ENCODE measurements at regions not wholly inside any gene's neighbourhood (a gene's known extent, or its start where the extent isn't known, plus 50 kb on each side); places are given as distances from the start of the nearest gene placed in this dataset.

DNA sequence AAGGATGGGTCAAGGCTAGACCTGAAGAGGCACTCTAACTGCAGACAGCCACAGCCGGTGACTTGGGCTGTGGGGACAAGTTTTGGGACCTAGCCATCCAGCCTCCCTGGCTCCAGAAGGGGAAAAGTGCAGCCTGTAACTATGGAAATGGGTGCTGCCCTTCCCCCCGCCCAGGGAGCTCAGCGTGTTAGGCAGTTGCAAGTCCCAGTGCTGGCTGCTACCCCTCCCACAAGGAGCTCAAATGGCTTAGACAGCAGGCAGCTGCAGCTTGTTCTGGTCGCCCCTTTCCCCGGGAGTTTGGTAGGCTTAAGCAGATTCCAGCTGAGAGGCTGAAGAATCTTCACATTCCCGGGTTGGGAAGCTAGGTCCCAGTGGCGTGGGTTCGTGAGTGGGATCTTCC is 162.6 kb downstream of the FAM83B start:
- no peak overlapping the region for H2BK15ac ChIP-seq (ENCODE audit: low read depth, low read length)
- H3K9me3 Mint-ChIP-seq = peaks cover 1 to 3% of the 10 kb centered on the region in 2 experiments; a peak in 1 of 5 replicates
- 0 out of 2 replicates have a peak overlapping the region, but pooled peaks have one; percentile 31 for H3K14ac ChIP-seq (ENCODE audit: insufficient read depth, low read length)
- no peaks in the 10 kb centered on the region for H3K79me2 ChIP-seq (ENCODE audit: insufficient read depth, low read length)
- no peak overlapping the region for H3K23ac ChIP-seq (ENCODE audit: insufficient read length, low read depth, low read length)
- no peaks in the 10 kb centered on the region for H3K9me3 ChIP-seq (ENCODE audit: control insufficient read depth, low read depth, low read length)
- H3K27ac Mint-ChIP-seq = no peak overlapping the region
- no peak overlapping the region for H4K8ac ChIP-seq (replicated peaks; ENCODE audit: insufficient read length, low read depth, low read length)
- H2BK120ac ChIP-seq (ENCODE audit: low read depth, low read length, poor library complexity, severe bottlenecking) = no peak overlapping the region
- no peak overlapping the region for H2AFZ ChIP-seq (ENCODE audit: low read length)
- no peaks in the 10 kb centered on the region for H3K79me1 ChIP-seq (ENCODE audit: insufficient read depth, low read depth, low read length, poor library complexity, severe bottlenecking)
- TF ChIP-seq, protein P1, sequence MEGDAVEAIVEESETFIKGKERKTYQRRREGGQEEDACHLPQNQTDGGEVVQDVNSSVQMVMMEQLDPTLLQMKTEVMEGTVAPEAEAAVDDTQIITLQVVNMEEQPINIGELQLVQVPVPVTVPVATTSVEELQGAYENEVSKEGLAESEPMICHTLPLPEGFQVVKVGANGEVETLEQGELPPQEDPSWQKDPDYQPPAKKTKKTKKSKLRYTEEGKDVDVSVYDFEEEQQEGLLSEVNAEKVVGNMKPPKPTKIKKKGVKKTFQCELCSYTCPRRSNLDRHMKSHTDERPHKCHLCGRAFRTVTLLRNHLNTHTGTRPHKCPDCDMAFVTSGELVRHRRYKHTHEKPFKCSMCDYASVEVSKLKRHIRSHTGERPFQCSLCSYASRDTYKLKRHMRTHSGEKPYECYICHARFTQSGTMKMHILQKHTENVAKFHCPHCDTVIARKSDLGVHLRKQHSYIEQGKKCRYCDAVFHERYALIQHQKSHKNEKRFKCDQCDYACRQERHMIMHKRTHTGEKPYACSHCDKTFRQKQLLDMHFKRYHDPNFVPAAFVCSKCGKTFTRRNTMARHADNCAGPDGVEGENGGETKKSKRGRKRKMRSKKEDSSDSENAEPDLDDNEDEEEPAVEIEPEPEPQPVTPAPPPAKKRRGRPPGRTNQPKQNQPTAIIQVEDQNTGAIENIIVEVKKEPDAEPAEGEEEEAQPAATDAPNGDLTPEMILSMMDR (conservative IDR thresholded peaks at IDR 0.05) = no peak
- H2BK20ac ChIP-seq (ENCODE audit: low read depth, low read length, poor library complexity, severe bottlenecking) = no peak overlapping the region
- no peak overlapping the region for H2BK5ac ChIP-seq (ENCODE audit: insufficient read length, low read length)
- peak; percentile 56 for DNase-seq
- H3T11ph ChIP-seq (ENCODE audit: low read length) = no peak overlapping the region
- no CpG with 5 or more reads among the region's 8 CpGs for WGBS (ENCODE audit: extremely low coverage, insufficient read length, low lambda C conversion rate)
- H2AK5ac ChIP-seq (ENCODE audit: insufficient read length, low read length) = no peak overlapping the region
- no peaks in the 10 kb centered on the region for H3K36me3 Mint-ChIP-seq (ENCODE audit: insufficient read depth in 1 of 3, low read depth in 3 of 3)
- H3K27ac ChIP-seq (ENCODE audit: insufficient read length, low read depth, low read length) = no peak overlapping the region
- no peak overlapping the region for H3K4ac ChIP-seq (ENCODE audit: low read depth, low read length)
- H3K23me2 ChIP-seq (ENCODE audit: insufficient read length, low read depth, low read length, poor library complexity, severe bottlenecking) = no peaks in the 10 kb centered on the region
- H4K20me1 ChIP-seq (ENCODE audit: control insufficient read depth, insufficient read depth, insufficient read length) = no peaks in the 10 kb centered on the region
- no peaks in the 10 kb centered on the region for H3K27me3 ChIP-seq (ENCODE audit: insufficient read depth, low read length)
- no peaks in the 10 kb centered on the region for H3K27me3 Mint-ChIP-seq (ENCODE audit: low read depth)
- H3K4me1 Mint-ChIP-seq = peaks cover 3 to 4% of the 10 kb centered on the region in 2 experiments
- H3K18ac ChIP-seq (ENCODE audit: insufficient read length, low read depth, low read length) = no peak overlapping the region
- no peak overlapping the region for H3K4me3 Mint-ChIP-seq
- H3K4me1 ChIP-seq (ENCODE audit: insufficient read depth, low read length) = no peaks in the 10 kb centered on the region
- H3K4me2 ChIP-seq (ENCODE audit: insufficient read depth, insufficient read length, low read length) = no peak overlapping the region
- H2BK12ac ChIP-seq (ENCODE audit: insufficient read length, low read depth, low read length) = no peak overlapping the region
- H4K5ac ChIP-seq (ENCODE audit: insufficient read length, low read depth, low read length) = no peak overlapping the region
- no peak overlapping the region for H4K91ac ChIP-seq (ENCODE audit: insufficient read length, low read depth, low read length)
- no peak overlapping the region for H3K9ac ChIP-seq (ENCODE audit: extremely low read depth, insufficient read length, low read length)
- no peak overlapping the region for H3K56ac ChIP-seq (ENCODE audit: insufficient read length, low read depth, low read length)
